ENCODE measurements at regions not wholly inside any gene's neighbourhood (a gene's known extent, or its start where the extent isn't known, plus 50 kb on each side); places are given as distances from the start of the nearest gene placed in this dataset.

GRCh38 chr10:85137253-85137652 is 808.9 kb downstream of the CCSER2 start:
- TF ChIP-seq POLR2A (IDR thresholded peaks at IDR 0.05; ENCODE audit: low read depth): no peak
- TF ChIP-seq POLR2AphosphoS5 (IDR thresholded peaks at IDR 0.05): no peak
